ENCODE measurements at regions not wholly inside any gene's neighbourhood (a gene's known extent, or its start where the extent isn't known, plus 50 kb on each side); places are given as distances from the start of the nearest gene placed in this dataset.

DNA sequence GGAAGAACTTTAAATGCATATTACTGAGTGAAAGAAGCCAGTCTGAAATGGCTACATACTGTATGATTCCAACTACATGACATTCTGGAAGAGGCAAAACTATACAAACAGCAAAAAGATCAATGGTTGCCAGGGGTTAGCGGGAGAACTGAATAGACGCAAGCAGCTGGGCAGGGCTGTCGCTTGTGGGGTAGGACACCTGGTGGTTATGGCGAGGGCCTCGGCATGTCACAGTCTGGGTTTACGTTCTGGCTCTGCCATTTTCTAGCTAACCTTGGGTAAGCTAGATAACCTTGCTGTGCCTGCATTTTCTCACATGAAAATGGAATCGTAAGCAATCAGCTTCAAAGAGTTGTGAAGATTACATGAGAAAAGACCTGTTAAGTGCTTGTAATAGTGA is 55.2 kb upstream of the SYT13 start:
- no peak for DNase-seq

DNA sequence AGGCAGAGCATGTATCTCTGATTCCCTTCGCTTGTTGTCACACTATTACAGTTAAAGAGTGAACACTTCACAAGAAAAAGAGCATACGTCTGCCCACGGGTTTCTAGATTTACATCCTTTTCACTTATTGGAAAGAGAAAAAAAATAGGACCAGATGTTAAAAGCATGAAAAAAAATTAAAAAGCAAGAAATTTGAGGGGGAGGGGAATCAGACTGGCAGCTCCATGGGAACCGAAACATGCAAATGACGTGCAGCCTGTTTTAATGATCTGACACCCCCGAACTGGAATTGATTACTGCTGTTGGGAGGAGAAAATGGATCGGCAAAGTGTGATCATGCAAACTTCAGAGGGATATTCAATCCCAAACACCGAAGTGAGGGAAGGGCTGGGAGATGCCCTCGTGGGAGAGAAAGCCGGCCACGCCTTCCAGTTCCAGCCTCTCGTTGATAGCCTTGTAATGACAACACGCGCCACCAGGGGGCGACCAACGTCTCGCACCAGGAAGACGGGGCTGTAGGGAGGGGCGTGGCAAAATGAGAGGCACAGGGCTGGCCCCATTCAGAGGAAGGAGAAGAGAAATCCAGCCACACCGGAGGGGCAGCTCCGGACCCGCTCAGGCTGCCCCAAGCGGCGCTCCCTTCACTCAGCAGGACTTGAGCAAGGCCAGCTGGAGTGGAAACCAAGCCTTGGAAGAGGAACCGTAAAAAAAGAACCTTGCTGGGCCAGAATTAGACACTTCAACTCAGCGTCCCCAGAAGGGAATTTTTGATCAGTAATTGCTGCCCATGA is 53.8 kb upstream of the SYT13 start:
- DNase-seq = peak; percentile 94

DNA sequence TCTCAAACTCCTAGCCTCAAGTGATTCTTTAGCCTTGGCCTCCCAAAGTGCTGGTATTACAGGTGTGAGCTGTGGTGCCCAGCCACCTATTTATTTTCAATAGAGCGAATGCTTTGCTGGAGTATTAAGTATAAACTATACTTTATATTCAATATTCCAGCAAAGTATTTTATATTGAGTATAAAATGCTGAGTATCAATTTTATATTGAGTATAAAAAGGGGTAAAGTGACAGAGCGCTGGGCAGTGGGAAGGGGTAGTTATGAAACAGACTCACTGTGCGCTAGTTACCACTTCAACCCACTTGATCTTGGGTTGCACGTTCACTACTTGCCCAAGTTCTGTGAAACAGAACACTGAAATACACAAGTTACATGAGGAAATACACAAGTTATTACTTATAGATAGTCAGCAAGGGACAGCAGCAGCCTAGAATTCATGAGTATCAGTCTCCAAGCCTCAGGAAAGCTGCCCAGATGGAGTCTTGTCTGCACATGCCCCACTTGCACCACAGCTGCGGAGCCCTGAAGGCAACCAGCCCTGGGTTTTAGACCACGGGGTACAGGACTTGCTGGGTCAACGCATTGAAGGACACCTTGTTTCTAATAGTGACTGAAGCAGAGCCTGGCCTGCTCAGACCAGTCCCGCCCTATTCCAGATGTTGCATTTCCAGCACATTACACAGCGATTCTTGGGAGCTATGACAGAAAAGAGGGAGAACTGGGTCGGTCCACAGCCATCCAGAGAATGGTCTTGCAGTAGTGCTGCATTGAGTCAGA is 51.6 kb upstream of the SYT13 start:
- no peak for DNase-seq

DNA sequence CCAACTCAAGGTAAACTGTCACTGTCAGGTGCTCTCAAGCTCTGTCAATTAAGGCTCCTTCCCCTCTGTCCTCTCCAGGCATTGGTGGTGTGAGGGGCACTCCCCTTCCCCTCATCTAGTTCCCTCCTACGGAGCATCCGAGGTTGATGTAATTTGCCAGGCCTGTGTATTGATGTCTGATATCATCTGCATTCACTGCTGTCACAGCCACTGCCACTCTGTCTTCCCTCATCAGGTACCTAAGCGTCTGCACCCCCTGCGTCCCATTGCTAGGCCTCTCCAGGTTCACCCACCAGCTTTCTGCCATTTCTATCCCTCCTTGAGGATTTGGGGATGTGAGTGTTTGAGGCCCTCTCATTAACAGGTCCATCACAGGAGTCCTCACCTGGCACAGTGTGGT is 50.0 kb upstream of the SYT13 start:
- no peak for DNase-seq

Measured in activated naive CD4-positive, alpha-beta T cell treated with Interleukin-2 at 50 U/mL for 16 hours (primary cell).